ENCODE measurements at regions not wholly inside any gene's neighbourhood (a gene's known extent, or its start where the extent isn't known, plus 50 kb on each side); places are given as distances from the start of the nearest gene placed in this dataset.

DNA sequence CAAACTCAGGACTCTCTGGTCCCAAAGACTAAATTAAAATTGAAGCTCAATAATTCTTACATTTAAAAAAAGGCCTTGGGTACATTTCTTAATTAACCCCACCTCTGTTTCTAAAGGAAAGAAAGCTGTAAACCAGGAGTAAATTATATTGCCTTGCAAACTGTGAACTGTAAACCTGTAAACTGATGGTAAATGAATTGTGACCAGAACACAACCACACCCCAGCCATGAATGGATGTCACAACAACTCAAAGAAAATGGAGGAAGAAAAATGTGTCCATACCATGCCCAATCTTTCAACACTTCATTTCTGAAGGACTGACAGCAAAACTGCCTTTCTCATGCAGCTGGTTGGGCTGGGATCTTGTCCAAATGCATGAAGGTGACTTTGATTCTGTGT, 171.3 kb upstream of the C1orf87 start:
- Histone ChIP-seq H3K4me3 (replicated peaks in 1 of 2; ENCODE audit: low read depth in 1 of 2, low read length in 2 of 2) (no peak overlapping the region), H2AFZ (ENCODE audit: low read depth, low read length, poor library complexity, severe bottlenecking) (no peak overlapping the region), H3K4me2 (ENCODE audit: low read length) (no peak overlapping the region), H3K36me3 (ENCODE audit: control insufficient read depth in 1 of 2, insufficient read depth in 2 of 2, low read length in 2 of 2) (no peaks in the 10 kb centered on the region), H3K79me2 (ENCODE audit: insufficient read depth, low read length) (no peaks in the 10 kb centered on the region), H3K9me3 (ENCODE audit: control insufficient read depth in 1 of 2, insufficient read depth in 1 of 2, low read depth in 1 of 2, low read length in 2 of 2) (no peaks in the 10 kb centered on the region), H3K27ac (ENCODE audit: low read depth, low read length) (no peak overlapping the region), H3K27me3 (ENCODE audit: insufficient read depth, low read length) (no peaks in the 10 kb centered on the region), H3K9me2 (ENCODE audit: insufficient read depth) (no peaks in the 10 kb centered on the region), H4K20me1 (ENCODE audit: insufficient read depth) (no peaks in the 10 kb centered on the region), H3K4me1 (ENCODE audit: control insufficient read depth in 1 of 2, insufficient read depth in 2 of 2, low read length in 2 of 2) (no peaks in the 10 kb centered on the region), H3K9ac (ENCODE audit: low read length) (no peak overlapping the region)
- no peak for ATAC-seq
- no peak for DNase-seq (ENCODE audit: low read depth, low spot score)
- POLR2A ChIA-PET: no interaction called here
- CTCF ChIA-PET: no interaction called here
- intact Hi-C loops (cut with micrococcal nuclease): no loop called here
- RAD21 ChIA-PET (ENCODE audit: low non-redundant PET in 1 of 2, low total read pairs in 2 of 2, uncharacterized antibody in 2 of 2, unreplicated experiment in 2 of 2): no interaction called here
- no TSS peak for BruUV-seq (replicated peaks)
- TF ChIP-seq, protein P1, sequence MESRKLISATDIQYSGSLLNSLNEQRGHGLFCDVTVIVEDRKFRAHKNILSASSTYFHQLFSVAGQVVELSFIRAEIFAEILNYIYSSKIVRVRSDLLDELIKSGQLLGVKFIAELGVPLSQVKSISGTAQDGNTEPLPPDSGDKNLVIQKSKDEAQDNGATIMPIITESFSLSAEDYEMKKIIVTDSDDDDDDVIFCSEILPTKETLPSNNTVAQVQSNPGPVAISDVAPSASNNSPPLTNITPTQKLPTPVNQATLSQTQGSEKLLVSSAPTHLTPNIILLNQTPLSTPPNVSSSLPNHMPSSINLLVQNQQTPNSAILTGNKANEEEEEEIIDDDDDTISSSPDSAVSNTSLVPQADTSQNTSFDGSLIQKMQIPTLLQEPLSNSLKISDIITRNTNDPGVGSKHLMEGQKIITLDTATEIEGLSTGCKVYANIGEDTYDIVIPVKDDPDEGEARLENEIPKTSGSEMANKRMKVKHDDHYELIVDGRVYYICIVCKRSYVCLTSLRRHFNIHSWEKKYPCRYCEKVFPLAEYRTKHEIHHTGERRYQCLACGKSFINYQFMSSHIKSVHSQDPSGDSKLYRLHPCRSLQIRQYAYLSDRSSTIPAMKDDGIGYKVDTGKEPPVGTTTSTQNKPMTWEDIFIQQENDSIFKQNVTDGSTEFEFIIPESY (IDR thresholded peaks at IDR 0.05; ENCODE audit: extremely low read depth, insufficient replicate concordance, low read length): no peak
- TF ChIP-seq ZNF274 (IDR thresholded peaks at IDR 0.05; ENCODE audit: low read depth, low read length) (no peak), POLR2AphosphoS5 (IDR thresholded peaks at IDR 0.05; ENCODE audit: low read depth, low read length) (no peak), JUND (IDR thresholded peaks at IDR 0.05) (no peak)
- TF ChIP-seq, protein P2, sequence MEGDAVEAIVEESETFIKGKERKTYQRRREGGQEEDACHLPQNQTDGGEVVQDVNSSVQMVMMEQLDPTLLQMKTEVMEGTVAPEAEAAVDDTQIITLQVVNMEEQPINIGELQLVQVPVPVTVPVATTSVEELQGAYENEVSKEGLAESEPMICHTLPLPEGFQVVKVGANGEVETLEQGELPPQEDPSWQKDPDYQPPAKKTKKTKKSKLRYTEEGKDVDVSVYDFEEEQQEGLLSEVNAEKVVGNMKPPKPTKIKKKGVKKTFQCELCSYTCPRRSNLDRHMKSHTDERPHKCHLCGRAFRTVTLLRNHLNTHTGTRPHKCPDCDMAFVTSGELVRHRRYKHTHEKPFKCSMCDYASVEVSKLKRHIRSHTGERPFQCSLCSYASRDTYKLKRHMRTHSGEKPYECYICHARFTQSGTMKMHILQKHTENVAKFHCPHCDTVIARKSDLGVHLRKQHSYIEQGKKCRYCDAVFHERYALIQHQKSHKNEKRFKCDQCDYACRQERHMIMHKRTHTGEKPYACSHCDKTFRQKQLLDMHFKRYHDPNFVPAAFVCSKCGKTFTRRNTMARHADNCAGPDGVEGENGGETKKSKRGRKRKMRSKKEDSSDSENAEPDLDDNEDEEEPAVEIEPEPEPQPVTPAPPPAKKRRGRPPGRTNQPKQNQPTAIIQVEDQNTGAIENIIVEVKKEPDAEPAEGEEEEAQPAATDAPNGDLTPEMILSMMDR (IDR thresholded peaks at IDR 0.05 in 2 of 3, conservative IDR thresholded peaks at IDR 0.05 in 1 of 3; ENCODE audit: borderline replicate concordance in 1 of 3, insufficient read depth in 1 of 3, low read depth in 2 of 3, low read length in 2 of 3): no peak

- Histone ChIP-seq H3K9me3 (ENCODE audit: control insufficient read depth in 1 of 2, insufficient read depth in 1 of 2, low read depth in 1 of 2, low read length in 2 of 2) (no peaks in the 10 kb centered on the region), H3K27me3 (ENCODE audit: insufficient read depth, low read length) (no peaks in the 10 kb centered on the region), H3K9me2 (ENCODE audit: insufficient read depth) (no peaks in the 10 kb centered on the region), H3K4me2 (ENCODE audit: low read length) (no peak overlapping the region), H3K79me2 (ENCODE audit: insufficient read depth, low read length) (no peaks in the 10 kb centered on the region), H3K4me3 (replicated peaks in 1 of 2; ENCODE audit: low read depth in 1 of 2, low read length in 2 of 2) (no peak overlapping the region), H3K27ac (ENCODE audit: low read depth, low read length) (no peak overlapping the region), H3K9ac (ENCODE audit: low read length) (no peak overlapping the region), H3K36me3 (ENCODE audit: control insufficient read depth in 1 of 2, insufficient read depth in 2 of 2, low read length in 2 of 2) (no peaks in the 10 kb centered on the region), H2AFZ (ENCODE audit: low read depth, low read length, poor library complexity, severe bottlenecking) (no peak overlapping the region), H4K20me1 (ENCODE audit: insufficient read depth) (no peaks in the 10 kb centered on the region), H3K4me1 (ENCODE audit: control insufficient read depth in 1 of 2, insufficient read depth in 2 of 2, low read length in 2 of 2) (no peaks in the 10 kb centered on the region)
- DNase-seq (ENCODE audit: low read depth, low spot score) (no peak), ATAC-seq (no peak)
- ChIA-PET CTCF (no interaction called here), POLR2A (no interaction called here), RAD21 (ENCODE audit: low non-redundant PET in 1 of 2, low total read pairs in 2 of 2, uncharacterized antibody in 2 of 2, unreplicated experiment in 2 of 2) (no interaction called here)
- no TSS peak for BruUV-seq (replicated peaks)
- intact Hi-C loops (cut with micrococcal nuclease): no loop called here
- TF ChIP-seq, protein P2 (IDR thresholded peaks at IDR 0.05 in 2 of 3, conservative IDR thresholded peaks at IDR 0.05 in 1 of 3; ENCODE audit: borderline replicate concordance in 1 of 3, insufficient read depth in 1 of 3, low read depth in 2 of 3, low read length in 2 of 3): no peak
- TF ChIP-seq REST (IDR thresholded peaks at IDR 0.05; ENCODE audit: low read depth): no peak
- no peak for TF ChIP-seq EZH2 (IDR thresholded peaks at IDR 0.05)
- TF ChIP-seq MAX (IDR thresholded peaks at IDR 0.05): no peak
- no peak for TF ChIP-seq EZH2phosphoT487 (IDR thresholded peaks at IDR 0.05; ENCODE audit: borderline replicate concordance)
Observed at GRCh38 chr1:60235275-60235674, 161.7 kb upstream of the C1orf87 start.

All from HCT116 (cell line).